Hepatocyte (in vitro differentiated cells): ENCODE measurements at regions not wholly inside any gene's neighbourhood (a gene's known extent, or its start where the extent isn't known, plus 50 kb on each side); places are given as distances from the start of the nearest gene placed in this dataset.

Source experiments
- EZH2 ChIP-seq: fragments of 200-600 bp; sonication (generic); IDR thresholded peaks from 2 replicates; pipeline ENCODE4 v1.6.1; 2016; ENCODE audit warnings: antibody characterized with exemption, mild to moderate bottlenecking, borderline replicate concordance
- EZH2phosphoT487 ChIP-seq: fragments of 200-600 bp; sonication (generic); IDR thresholded peaks from one replicate; pipeline ENCODE4 v1.6.1; 2018; ENCODE audit warnings: antibody characterized with exemption, mild to moderate bottlenecking, low read depth, moderate library complexity; ENCODE audit not compliant: unreplicated experiment, severe bottlenecking
- TF ChIP-seq, protein P1 (sequence below): fragments of 200-600 bp; sonication (generic); IDR thresholded peaks from 2 replicates; pipeline ENCODE4 v1.5.1; 2016; ENCODE audit warnings: antibody characterized with exemption, mild to moderate bottlenecking; ENCODE audit not compliant: poor library complexity

- TF ChIP-seq, protein P1, sequence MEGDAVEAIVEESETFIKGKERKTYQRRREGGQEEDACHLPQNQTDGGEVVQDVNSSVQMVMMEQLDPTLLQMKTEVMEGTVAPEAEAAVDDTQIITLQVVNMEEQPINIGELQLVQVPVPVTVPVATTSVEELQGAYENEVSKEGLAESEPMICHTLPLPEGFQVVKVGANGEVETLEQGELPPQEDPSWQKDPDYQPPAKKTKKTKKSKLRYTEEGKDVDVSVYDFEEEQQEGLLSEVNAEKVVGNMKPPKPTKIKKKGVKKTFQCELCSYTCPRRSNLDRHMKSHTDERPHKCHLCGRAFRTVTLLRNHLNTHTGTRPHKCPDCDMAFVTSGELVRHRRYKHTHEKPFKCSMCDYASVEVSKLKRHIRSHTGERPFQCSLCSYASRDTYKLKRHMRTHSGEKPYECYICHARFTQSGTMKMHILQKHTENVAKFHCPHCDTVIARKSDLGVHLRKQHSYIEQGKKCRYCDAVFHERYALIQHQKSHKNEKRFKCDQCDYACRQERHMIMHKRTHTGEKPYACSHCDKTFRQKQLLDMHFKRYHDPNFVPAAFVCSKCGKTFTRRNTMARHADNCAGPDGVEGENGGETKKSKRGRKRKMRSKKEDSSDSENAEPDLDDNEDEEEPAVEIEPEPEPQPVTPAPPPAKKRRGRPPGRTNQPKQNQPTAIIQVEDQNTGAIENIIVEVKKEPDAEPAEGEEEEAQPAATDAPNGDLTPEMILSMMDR, result no peak
- TF ChIP-seq EZH2phosphoT487 (no peak), EZH2 (no peak)
Measured at GRCh38 chr2:174673440-174673839, 75.8 kb upstream of the WIPF1 start.
